HUDEP-2 (cell line): ENCODE measurements at regions not wholly inside any gene's neighbourhood (a gene's known extent, or its start where the extent isn't known, plus 50 kb on each side); places are given as distances from the start of the nearest gene placed in this dataset.
A peak's percentile ranks its signal among the peaks of the same experiment; 100 is the strongest.

Source experiments
- DNase-seq, 76 experiments: peaks; one replicate each; lab custom pipeline; 2025; ENCODE audit not compliant: unreplicated experiment in 76 of 76; lab: John Stamatoyannopoulos, UW

DNA sequence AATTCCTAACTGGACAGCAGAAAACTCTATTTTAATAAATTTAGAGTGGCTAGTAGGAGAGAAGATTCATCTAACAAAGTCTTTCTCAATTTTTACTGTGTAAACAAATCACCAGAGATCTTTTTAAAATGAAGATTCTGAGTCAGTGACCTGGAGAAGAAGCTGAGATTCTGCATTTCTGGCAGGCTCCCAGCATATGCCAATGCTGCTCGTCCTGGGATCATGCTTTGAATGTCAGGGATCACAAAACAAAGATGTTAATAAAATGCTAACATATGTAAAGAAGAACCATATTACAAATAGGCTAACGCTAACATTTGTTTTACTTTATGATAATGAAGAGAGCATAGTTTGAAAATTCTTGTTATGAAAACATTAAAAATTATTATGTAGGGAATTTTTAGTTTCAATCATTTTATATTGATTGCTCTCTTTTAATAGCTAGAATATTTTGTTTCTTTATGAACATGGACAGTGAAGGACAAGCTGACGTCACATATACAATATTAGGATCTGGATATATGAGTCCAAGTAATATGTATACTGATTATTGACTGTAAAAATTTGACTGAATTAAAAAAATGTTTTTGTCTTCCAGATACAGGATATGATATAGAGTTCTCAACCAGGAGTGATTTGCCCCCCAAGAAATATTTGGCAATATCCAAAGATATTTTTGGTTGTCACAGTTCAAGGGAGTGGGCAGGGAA, 160.8 kb upstream of the GPR149 start:
- DNase-seq = no peak

DNA sequence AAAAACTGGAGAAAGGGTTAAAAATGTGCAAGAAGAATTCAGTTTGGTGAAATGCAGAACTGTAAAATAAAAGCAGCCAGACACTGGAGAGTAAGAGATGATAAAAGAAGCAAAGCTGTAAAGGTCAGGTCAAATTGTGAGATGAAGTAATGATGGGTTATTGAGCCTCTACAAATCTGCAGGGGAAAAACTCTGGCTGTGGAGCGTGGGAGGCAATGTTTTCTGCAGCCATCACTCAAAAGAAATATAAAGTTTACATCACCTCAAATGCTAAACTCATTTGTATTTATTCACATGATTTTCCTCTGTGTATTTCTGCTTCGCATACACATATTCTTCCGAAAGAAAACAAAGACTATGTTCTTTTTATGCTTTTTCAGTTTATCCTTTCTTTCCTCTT, 158.8 kb upstream of the GPR149 start:
- DNase-seq = no peak

DNA sequence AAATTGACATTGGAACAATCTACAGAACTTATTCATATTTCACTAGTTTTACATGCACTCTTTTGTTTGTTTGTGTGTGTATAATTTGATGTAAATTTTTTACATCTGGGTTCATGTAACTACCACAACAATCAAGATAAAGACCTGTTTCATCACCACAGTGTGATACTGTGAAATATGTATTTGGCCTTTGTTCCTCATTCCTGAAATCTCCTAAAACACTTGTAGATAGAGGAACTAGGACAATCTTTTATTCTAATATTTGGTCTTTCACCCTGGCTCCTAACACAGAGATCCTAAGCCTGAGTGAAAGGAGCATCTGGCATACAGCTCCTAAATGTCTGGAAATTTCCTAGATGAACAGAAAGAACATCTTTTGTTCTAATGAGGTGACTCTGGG, 155.0 kb upstream of the GPR149 start:
- DNase-seq = no peak

DNA sequence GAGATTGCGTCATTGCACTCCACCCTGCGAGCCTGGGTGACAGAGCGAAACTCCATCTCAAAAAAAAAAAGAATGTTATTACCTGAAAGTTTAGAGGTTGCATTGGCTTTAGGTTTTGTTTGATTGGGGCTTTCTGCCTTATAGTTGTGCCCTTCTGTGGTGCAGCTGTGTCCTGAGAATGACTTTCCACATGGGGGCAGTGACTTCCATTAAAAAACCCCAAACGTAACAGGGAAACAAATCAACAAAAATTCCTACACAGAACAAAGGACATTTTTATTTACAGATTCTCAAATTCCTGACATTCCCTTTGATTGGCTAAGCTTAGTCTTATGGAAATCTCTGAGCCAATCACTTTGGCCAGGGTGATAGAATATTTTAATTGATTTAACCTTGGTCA, 154.1 kb upstream of the GPR149 start:
- peak in 1 of 76 experiments; percentile 2 for DNase-seq

DNA sequence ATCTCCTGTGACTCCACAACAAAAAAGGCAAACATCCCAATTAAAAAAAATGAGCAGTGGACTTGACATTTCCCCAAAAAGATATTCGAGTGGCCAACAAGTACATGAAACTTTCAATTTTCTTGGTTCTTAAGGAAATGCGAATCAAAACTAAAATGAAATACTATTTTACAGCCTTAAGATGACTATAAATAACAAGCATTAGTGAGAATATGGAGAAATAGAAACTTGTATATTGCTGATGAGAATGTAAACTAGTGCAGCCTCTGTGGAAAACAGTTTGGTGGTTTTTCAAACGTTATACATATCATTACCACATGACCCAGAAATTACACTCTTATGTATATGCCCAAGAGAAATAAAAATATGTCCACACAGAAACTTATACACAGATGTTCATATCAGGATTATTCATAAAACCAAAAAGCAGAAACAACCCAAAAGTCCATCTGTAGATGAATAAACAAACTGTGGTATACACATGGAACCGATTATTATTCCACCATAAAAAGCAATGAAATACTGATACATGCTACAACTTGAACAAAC, 153.2 kb upstream of the GPR149 start:
- no peak for DNase-seq

DNA sequence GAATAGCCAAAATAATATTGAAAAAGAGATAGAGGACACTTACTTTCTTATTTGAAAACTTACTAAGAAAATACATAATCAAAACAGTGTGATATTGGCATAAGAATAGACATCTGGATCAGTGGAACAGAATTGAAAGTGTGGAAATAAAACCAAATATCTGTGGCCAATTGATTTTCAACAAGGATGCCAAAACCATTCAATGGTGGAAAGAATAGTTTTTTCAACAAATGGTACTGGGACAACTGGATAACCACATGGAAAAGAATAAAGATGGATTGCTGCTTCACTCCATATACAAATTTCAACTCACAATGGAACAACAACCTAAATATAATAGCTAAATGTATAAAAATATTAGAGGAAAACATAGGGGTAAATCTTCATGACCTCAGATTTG, 152.5 kb upstream of the GPR149 start:
- no peak for DNase-seq

DNA sequence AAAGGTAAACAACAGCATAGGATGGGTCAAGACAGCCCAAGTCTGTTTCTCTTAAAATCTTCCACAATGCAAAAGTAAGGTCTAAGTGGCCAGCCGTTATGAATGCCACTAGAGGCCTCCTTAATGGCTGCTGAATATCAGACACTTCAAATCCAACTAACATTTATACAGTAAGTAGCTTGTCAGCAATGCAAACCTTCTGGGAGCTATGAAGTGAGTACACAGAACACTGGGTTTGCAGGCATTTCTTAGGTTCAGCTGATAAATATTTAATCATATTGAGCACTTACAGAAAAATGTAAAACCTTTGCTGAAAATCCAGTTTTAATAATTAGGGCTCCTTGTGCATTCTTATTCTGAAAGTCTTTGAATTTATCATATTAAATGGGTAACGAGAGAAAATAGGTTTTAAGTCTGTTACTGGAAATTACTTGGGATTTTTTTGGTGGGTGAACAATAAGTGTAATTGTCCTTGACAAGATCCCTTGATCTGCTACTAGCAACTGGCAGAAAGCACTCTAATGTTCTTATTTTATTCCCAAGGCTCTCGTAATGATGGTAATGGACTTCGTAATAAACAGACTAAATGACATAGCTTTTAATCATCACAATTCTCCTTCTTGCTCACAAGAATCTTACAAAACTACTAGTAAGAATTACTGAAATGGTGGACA, 141.7 kb upstream of the GPR149 start:
- DNase-seq = no peak

DNA sequence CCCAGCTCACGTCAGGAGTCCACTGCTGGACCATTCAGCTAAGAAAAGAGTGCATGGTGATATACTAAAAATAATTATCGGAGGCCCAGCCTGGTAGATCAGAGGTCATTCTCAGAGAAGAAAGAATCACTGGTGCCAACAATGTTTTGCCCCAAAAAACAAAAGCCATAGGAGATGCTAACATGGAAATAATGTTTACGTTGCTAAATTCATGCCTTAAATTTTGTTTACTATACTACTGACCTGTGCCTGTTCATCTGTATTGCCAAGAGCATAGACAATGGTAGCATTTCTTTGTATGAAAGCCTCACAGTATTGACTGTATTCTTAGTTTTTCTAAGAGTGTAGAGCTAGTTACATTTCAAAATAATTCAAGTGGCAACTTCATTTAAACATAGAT, 138.1 kb upstream of the GPR149 start:
- DNase-seq = no peak

DNA sequence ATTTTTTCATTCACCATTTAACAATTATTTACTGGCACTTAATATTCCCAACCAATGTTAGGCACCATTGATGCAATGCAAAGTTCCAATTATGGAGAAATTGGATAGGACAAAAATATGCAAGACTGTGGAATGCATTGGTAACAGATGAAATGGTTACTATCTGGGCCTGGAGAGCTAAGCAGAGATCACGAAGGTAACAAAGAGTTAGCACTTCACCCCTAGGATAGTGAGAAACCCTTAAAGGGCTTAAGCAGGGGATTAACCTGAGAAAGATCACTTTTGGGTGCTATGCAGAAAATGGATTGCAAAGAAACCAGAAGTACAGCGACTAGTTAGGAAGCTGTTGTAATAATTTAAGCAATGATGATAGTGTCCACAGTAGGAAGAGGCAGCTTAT, 129.6 kb upstream of the GPR149 start:
- no peak for DNase-seq

DNA sequence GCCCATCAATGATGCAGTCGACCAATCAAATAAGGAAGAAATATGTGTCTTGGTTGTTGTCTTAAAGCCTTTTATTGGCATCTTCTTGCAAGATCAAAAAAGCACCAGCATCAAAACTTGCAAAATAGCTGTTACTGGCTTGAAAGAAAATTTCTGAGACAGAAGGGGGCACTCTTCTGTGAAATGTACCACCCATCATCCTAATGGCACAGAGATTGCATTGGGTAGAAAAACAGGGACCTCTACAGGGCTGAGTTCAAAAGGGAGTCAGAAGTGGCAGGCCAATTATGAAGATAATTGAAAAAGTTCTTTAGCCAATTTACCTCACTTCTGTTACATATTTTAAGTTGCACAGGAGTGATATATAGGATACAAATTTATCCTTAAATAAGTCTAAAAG, 122.3 kb upstream of the GPR149 start:
- DNase-seq = peak in 11 of 76 experiments; percentile 0 to 24 (median 12)

DNA sequence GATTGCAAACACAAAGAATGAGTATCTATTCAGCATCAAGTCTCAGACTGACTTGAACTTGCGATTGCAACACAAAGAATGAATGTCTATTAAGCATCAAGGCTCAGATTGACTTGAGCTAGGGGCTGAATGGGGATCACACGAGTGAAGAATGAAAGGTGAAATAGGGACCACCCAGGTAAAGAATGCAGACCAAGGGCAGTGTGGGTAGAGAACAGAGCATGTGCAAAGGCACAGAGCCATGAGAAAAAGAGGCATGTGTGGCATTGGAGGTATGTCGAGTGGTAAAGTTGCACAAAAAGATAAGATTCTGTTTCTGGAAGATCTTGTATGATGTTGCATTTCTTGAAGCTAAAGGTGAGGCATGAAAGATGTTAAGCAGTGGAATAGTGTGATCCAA, 119.4 kb upstream of the GPR149 start:
- no peak for DNase-seq

DNA sequence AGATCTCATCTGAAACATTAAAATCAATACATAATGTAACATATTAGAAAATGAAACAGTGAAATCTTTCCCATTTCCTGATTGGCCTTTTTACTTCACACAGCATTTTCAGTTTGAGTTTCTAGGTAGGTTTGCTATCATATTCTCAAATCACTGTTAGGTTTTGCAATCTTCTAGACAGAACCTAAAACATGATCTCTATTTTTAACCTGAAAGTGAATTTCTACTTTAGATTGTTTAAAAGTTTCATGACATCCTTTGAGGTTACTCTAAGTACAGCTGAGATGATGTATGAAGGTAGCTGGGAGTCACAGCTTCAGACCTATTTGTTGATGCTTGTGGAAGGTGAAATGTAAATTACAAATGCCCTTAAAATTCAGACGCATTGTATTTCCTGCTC, 118.4 kb upstream of the GPR149 start:
- DNase-seq = no peak

DNA sequence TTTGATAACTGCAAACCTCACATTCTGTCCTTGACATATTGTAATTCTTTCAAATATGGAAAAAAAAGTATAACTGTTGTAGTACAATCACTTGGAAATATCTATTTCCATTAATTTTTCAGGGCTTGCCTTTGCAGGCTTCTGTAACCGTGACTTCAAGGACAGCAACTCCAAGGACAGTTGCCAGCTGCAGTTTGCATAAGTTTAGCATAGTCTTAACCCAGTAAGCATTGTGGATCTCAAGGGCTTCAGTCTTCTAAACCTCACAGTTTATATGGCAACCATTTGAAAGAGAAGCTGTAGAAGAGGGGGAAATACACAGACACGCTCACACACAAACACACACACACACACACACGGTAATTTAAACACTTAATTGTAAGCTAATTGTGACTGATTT, 112.8 kb upstream of the GPR149 start:
- no peak for DNase-seq

DNA sequence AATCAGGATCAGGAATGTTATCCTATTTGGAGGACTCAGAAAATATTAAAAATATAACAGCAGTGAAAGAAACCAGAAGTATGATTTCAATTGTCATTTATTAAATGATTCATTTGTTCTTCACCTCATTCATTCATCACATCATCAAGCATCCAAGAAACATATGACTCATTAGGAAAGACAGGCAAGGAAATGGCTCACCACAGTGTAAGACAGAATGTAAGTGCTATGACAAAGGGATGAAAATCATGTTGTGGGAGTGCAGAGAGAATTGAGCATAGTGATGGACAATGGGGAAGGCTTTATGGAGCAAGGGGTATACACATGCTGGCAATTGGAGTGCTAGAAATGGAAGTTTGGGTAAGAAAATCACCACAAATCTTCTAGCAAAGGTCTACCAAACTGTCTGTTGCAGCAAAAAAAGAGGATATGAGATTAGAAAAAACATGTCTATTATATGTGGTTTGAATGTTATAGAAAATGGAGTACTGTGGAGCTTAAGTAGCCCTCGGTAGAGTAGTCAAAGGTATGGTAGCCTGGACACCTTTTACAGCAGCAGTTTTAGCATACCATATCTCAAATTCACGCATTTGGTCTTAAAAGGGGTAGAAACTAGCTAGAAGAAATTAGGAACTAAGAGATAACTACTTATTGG, 111.1 kb upstream of the GPR149 start:
- no peak for DNase-seq

DNA sequence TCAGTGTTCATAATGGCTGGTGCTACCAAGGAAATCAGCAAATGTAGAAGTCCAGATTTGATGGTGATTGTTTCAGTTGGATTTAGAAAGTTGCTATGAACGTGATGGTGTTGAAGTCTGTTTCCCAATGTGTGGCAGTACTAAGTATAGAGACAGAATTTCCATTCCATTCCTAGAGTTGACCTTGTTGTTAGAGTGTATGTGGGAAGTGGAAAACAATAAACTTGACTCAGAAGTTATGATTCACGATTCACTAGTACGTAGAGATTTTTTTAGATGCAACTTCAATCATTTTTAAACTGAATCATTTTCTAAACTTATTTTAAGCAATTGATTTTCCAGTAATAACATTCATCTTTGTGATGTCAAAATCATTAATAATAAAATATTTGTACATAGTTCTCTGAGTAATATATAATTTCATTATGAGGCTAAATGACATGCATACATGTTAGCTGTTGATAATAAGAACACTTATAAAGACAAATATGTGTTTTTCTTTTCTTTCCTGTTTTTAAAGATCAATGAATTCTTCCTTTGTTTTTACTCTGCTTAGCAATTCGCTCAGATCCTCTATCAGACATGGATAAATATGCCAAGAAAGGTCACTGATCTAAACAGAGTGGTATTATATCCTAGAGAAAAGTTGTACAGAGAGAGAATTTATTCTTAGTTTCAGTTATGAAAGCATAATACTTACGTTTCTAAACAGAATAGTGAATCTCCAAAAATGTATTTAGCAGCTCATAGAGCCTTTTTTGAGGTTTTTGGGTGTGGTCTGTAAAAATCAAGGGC, 108.8 kb upstream of the GPR149 start:
- no peak for DNase-seq

DNA sequence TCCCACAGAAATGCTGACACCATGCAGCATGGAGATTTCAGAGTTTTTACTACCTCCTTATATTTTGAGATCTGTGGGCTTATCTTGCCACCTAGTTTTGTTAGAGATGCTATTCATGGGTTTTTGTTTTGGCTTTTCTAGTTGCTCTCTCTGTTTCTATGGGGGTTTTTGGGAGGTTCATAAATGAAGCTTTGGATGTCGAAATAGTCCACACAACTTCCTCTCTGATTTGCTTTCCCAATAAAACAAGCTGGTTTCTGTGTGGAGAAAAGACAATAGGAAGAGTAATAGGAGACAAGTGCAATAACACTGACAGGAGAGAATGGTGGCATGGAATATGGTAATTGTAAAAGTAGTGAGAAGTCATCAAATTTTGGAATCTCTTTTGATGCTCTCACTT, 106.8 kb upstream of the GPR149 start:
- no peak for DNase-seq

DNA sequence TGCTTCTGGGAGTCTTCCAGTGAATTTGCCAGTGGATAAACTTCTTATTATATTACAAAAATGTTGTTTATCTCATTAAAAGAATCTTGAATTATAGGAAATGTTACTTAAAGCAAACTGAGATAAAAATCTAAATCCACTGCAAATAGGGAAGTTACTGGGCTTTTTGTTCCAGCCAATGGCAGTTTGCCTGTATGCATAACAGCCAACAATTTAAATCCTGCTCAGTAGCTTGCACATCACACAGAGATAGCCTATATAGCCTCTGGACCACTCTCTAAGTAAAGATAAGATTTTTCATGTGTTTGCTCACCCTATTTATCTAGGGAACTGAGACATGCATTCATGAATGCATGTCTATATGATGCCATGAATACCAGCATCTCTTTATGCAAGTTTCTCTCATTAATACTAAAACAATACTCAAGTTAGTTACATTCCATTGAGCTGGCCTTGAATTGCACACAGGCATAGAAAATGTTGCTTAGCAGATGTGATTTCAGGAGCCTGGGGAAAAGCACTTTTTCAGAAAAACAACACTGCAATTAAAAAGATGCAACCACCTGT, 92.1 kb upstream of the GPR149 start:
- DNase-seq = no peak

DNA sequence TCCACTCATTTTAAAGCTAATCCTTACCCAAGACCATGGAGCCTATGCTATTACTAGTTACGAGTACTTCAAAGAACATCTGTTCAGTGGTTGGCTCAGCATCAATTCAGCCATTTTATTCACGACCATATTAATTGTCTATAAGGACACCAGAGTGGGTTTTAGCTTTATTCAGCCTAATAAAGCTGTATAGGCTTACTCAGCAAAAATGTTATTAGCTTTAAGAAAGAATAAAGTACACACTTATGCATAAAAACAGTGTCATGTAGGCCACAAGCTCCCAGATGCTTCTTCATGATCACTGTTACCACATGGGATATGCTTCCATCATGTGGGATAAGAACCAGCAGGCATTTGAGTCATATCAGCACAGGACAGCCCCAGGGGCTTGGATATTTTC, 87.4 kb upstream of the GPR149 start:
- no peak for DNase-seq

DNA sequence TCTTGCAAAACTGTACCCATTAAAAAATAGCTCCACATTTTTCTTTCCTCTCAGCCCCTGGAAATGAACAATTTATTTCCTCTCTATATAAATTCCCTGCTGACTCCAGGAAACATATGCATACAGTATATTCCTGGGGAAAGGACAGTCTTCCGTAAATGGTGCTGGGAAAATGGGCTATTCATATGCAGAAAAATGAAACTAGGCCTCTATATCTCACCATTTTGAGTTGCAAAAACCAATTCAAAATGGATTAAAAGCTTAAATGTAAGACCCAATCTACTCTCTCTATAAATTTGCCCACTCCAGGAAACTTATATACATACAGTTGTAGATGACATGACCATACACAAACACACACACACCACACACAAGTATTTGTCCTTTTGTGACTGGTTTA, 85.9 kb upstream of the GPR149 start:
- no peak for DNase-seq

DNA sequence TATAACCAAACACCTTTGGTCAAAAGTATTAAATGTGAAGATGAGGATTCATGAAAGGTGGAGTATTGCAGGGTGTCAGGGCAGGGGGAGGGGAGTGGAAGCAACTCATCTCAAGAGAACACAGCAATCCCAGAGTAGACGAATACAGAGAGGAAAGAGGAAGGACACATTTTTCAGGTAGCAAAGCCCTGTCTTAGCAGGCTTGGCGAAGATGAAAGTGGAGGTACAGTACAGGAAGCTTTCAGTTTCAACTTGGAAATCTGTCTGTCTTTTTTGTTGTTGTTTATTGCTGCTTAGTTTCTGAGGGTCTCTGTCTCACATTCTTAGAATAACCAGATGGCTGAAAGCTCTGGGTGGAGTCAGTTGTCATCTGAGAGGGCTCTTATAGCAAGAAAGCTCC, 80.8 kb upstream of the GPR149 start:
- no peak for DNase-seq

DNA sequence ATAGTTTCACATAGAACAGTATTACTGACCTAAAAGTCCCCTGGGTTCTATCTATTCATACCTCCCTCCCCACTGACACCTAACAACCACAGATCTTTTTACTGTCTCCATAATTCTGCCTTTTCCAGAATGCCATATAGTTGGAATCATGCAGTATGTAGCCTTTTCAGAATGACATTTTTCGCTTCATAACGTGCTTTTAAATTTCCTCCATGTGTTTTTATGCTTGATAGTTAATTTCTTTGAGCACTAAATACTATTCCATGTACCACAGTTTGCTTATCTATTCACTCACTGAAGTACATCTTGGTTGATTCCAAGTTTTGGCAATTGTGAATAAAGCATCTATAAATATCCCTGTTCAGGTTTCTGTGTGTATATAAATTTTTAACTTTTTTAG, 77.7 kb upstream of the GPR149 start:
- no peak for DNase-seq
